Liver (tissue), 8 donors: ENCODE measurements at regions not wholly inside any gene's neighbourhood (a gene's known extent, or its start where the extent isn't known, plus 50 kb on each side); places are given as distances from the start of the nearest gene placed in this dataset.

Experiments used
- DNase-seq: peaks from one replicate; pipeline ENCODE4 v3.0.0-alpha.2; 2017; ENCODE audit warnings: low spot score
- H3K27ac ChIP-seq, 2 donors: one replicate each; pipeline ENCODE4 v1.7.0; 2013; ENCODE audit warnings: inconsistent platforms in 2 of 2, low read length in 2 of 2, control low read depth in 1 of 2, low read depth in 1 of 2, mild to moderate bottlenecking in 1 of 2
- H3K27me3 ChIP-seq, 4 donors: one replicate each; pipeline versions ENCODE4 v1.6.1 to v1.7.0; 2013; ENCODE audit warnings: low read length in 3 of 4, inconsistent platforms in 1 of 4, mild to moderate bottlenecking in 1 of 4, moderate library complexity in 1 of 4; ENCODE audit not compliant: control insufficient read depth in 4 of 4, insufficient read depth in 4 of 4
- H3K36me3 ChIP-seq, 4 donors: one replicate each; pipeline versions ENCODE4 v1.6.1 to v1.7.0; 2013; ENCODE audit warnings: low read length in 3 of 4, mild to moderate bottlenecking in 3 of 4, low read depth in 1 of 4, moderate library complexity in 1 of 4; ENCODE audit not compliant: control insufficient read depth in 4 of 4, insufficient read depth in 3 of 4
- H3K4me1 ChIP-seq, 4 donors: one replicate each; pipeline versions ENCODE4 v1.6.1 to v1.7.0; 2013; ENCODE audit warnings: low read length in 3 of 4, mild to moderate bottlenecking in 3 of 4, moderate library complexity in 1 of 4; ENCODE audit not compliant: control insufficient read depth in 4 of 4, insufficient read depth in 4 of 4
- H3K4me3 ChIP-seq, 3 donors: one replicate each; pipeline versions ENCODE4 v1.6.1 to v1.7.0; 2013; ENCODE audit warnings: low read length in 3 of 3, control low read depth in 1 of 3, low read depth in 1 of 3, mild to moderate bottlenecking in 1 of 3
- H3K9ac ChIP-seq, 2 donors: one replicate each; pipeline ENCODE4 v1.7.0; 2013; ENCODE audit warnings: low read length in 2 of 2, mild to moderate bottlenecking in 2 of 2, moderate library complexity in 2 of 2, control low read depth in 1 of 2, low read depth in 1 of 2
- H3K9me3 ChIP-seq, 4 donors: one replicate each; pipeline versions ENCODE4 v1.6.1 to v1.7.0; 2013; ENCODE audit warnings: low read length in 3 of 4; ENCODE audit not compliant: control insufficient read depth in 4 of 4
- ATF3 ChIP-seq: IDR thresholded peaks from 2 replicates; pipeline ENCODE4 v1.6.1; 2016; ENCODE audit warnings: antibody characterized with exemption
- CTCF ChIP-seq: fragments of 150-350 bp; IDR thresholded peaks from 2 replicates; pipeline ENCODE4 v1.5.1; 2017; ENCODE audit warnings: improper control_type of control experiment, low read depth, low read length; ENCODE audit not compliant: missing input control
- EGR1 ChIP-seq, 2 donors: IDR thresholded peaks; 2 replicates each; pipeline ENCODE4 v1.6.1; 2016 to 2018; ENCODE audit warnings: antibody characterized with exemption in 2 of 2, low read depth in 2 of 2
- FOXA1 ChIP-seq: IDR thresholded peaks from 2 replicates; pipeline ENCODE4 v1.6.1; 2016; ENCODE audit warnings: antibody characterized with exemption
- FOXA2 ChIP-seq: IDR thresholded peaks from 2 replicates; pipeline ENCODE4 v1.6.1; 2016; ENCODE audit warnings: antibody characterized with exemption
- GABPA ChIP-seq, 2 donors: IDR thresholded peaks in 1 of 2; conservative IDR thresholded peaks in 1 of 2; 2 replicates each; pipeline ENCODE4 v1.6.1; 2016; ENCODE audit warnings: antibody characterized with exemption in 2 of 2, mild to moderate bottlenecking in 1 of 2, moderate library complexity in 1 of 2
- HNF4A ChIP-seq, 2 donors: conservative IDR thresholded peaks; 2 replicates each; pipeline ENCODE4 v1.6.1; 2016; ENCODE audit warnings: antibody characterized with exemption in 2 of 2, mild to moderate bottlenecking in 2 of 2
- JUND ChIP-seq, 2 donors: IDR thresholded peaks; 2 replicates each; pipeline ENCODE4 v1.6.1; 2016; ENCODE audit warnings: antibody characterized with exemption in 2 of 2
- MAX ChIP-seq: IDR thresholded peaks from 2 replicates; pipeline ENCODE4 v1.6.1; 2016; ENCODE audit warnings: antibody characterized with exemption
- RAD21 ChIP-seq, 2 donors: IDR thresholded peaks; 2 replicates each; pipeline ENCODE4 v1.6.1; 2016; ENCODE audit warnings: antibody characterized with exemption in 2 of 2, mild to moderate bottlenecking in 2 of 2
- REST ChIP-seq: IDR thresholded peaks from 2 replicates; pipeline ENCODE4 v1.6.1; 2016; ENCODE audit warnings: antibody characterized with exemption, mild to moderate bottlenecking
- RXRA ChIP-seq, 2 donors: IDR thresholded peaks; 2 replicates each; pipeline ENCODE4 v1.6.1; 2017 to 2018; ENCODE audit warnings: antibody characterized with exemption in 2 of 2, mild to moderate bottlenecking in 1 of 2
- SP1 ChIP-seq: IDR thresholded peaks from 2 replicates; pipeline ENCODE4 v1.6.1; 2018; ENCODE audit warnings: antibody characterized with exemption, mild to moderate bottlenecking
- TAF1 ChIP-seq: conservative IDR thresholded peaks from 2 replicates; pipeline ENCODE4 v1.6.1; 2016; ENCODE audit warnings: antibody characterized with exemption, mild to moderate bottlenecking
- YY1 ChIP-seq: IDR thresholded peaks from 2 replicates; pipeline ENCODE4 v1.6.1; 2016; ENCODE audit warnings: antibody characterized with exemption, mild to moderate bottlenecking
- WGBS: extraction: QIAGEN DNeasy Blood & Tissue Kit; methylation state at CpG from one replicate; pipeline ENCODE4 v1.1.7; 2013; 5-methylcytosine and 5-hydroxymethylcytosine counted together
- donor health status: healthy.
- donor health status: healthy.
- donor health status: healthy.
- donor health status: healthy.
- donor health status: healthy.

- H3K9ac ChIP-seq = no peak overlapping the region
- H3K27ac ChIP-seq = no peak overlapping the region
- no peak for DNase-seq
- H3K9me3 ChIP-seq = no peaks in the 10 kb centered on the region
- no peak overlapping the region for H3K4me3 ChIP-seq
- no peaks in the 10 kb centered on the region for H3K36me3 ChIP-seq
- no peaks in the 10 kb centered on the region for H3K4me1 ChIP-seq
- TF ChIP-seq FOXA1 (no peak), MAX (no peak), GABPA (IDR thresholded peaks at IDR 0.05 in 1 of 2, conservative IDR thresholded peaks at IDR 0.05 in 1 of 2) (no peak), CTCF (no peak), RAD21 (IDR thresholded peaks at IDR 0.05) (no peak), SP1 (no peak), FOXA2 (no peak)
- no peaks in the 10 kb centered on the region for H3K27me3 ChIP-seq
- 82% methylated on average over 3 of the region's 3 CpGs for WGBS
Observed at GRCh38 chr14:53655080-53655785, 301.4 kb downstream of the BMP4 start.

GRCh38 chr14:53652068-53652467 lies 304.6 kb downstream of the BMP4 start:
- H3K4me1 ChIP-seq = no peaks in the 10 kb centered on the region
- H3K4me3 ChIP-seq = no peak overlapping the region
- DNase-seq = no peak
- no peaks in the 10 kb centered on the region for H3K36me3 ChIP-seq
- H3K27ac ChIP-seq = no peak overlapping the region
- no peak for TF ChIP-seq GABPA (IDR thresholded peaks at IDR 0.05 in 1 of 2, conservative IDR thresholded peaks at IDR 0.05 in 1 of 2)
- TF ChIP-seq HNF4A (conservative IDR thresholded peaks at IDR 0.05) = no peak
- TF ChIP-seq TAF1 = no peak
- TF ChIP-seq JUND (IDR thresholded peaks at IDR 0.05) = no peak
- no peak for TF ChIP-seq YY1
- no peak for TF ChIP-seq RXRA (IDR thresholded peaks at IDR 0.05)
- TF ChIP-seq EGR1 (IDR thresholded peaks at IDR 0.05; ENCODE audit: low read depth in 2 of 2) = no peak
- no peak for TF ChIP-seq CTCF
- 80% methylated on average over 1 of the region's 1 CpG for WGBS
- H3K9me3 ChIP-seq = no peaks in the 10 kb centered on the region
- H3K9ac ChIP-seq = no peak overlapping the region
- no peaks in the 10 kb centered on the region for H3K27me3 ChIP-seq

- Histone ChIP-seq H3K36me3 (no peaks in the 10 kb centered on the region), H3K27ac (no peak overlapping the region), H3K4me1 (no peaks in the 10 kb centered on the region), H3K27me3 (no peaks in the 10 kb centered on the region), H3K4me3 (no peak overlapping the region), H3K9ac (no peak overlapping the region), H3K9me3 (no peaks in the 10 kb centered on the region)
- no peak for DNase-seq
- 93% methylated on average over 3 of the region's 3 CpGs for WGBS
- TF ChIP-seq JUND (IDR thresholded peaks at IDR 0.05) = no peak
- no peak for TF ChIP-seq TAF1
- TF ChIP-seq FOXA1 = no peak
- TF ChIP-seq SP1 = no peak
- no peak for TF ChIP-seq RXRA (IDR thresholded peaks at IDR 0.05)
- no peak for TF ChIP-seq FOXA2
- no peak for TF ChIP-seq CTCF
- TF ChIP-seq YY1 = no peak
- no peak for TF ChIP-seq REST
- no peak for TF ChIP-seq HNF4A (conservative IDR thresholded peaks at IDR 0.05)
- TF ChIP-seq EGR1 (IDR thresholded peaks at IDR 0.05; ENCODE audit: low read depth in 2 of 2) = no peak
- no peak for TF ChIP-seq ATF3
Observed at GRCh38 chr14:53651096-53651740, 305.4 kb downstream of the BMP4 start.
